ENCODE measurements at regions not wholly inside any gene's neighbourhood (a gene's known extent, or its start where the extent isn't known, plus 50 kb on each side); places are given as distances from the start of the nearest gene placed in this dataset.

- H3K27ac Mint-ChIP-seq = no peak overlapping the region
- ChIA-PET POLR2A (no interaction called here), CTCF (interaction anchor here (0.6 to 1.0 kb wide), 3 partner anchors 82 to 196 kb away, joined by 3 to 4 read pairs (median 3); no protein-coding TSS in a partner anchor)
- no peaks in the 10 kb centered on the region for H3K27me3 Mint-ChIP-seq (ENCODE audit: low read depth)
- no peaks in the 10 kb centered on the region for H3K36me3 Mint-ChIP-seq
- 0 out of 2 replicates have a peak, but pooled peaks cover 4% of the 10 kb centered on the region for H3K4me1 Mint-ChIP-seq
- no peak for DNase-seq (ENCODE audit: low spot score)
- peak; percentile 78 for ATAC-seq
- no peaks in the 10 kb centered on the region; the same call in 1 of the 2 replicates for H3K9me3 Mint-ChIP-seq
- H3K4me3 Mint-ChIP-seq = no peak overlapping the region
- no peak for TF ChIP-seq RELA (CRISPR knock-in tag; IDR thresholded peaks at IDR 0.05; ENCODE audit: borderline replicate concordance)
- TF ChIP-seq SP1 (CRISPR knock-in tag; conservative IDR thresholded peaks at IDR 0.05) = no peak
- TF ChIP-seq, protein P1, sequence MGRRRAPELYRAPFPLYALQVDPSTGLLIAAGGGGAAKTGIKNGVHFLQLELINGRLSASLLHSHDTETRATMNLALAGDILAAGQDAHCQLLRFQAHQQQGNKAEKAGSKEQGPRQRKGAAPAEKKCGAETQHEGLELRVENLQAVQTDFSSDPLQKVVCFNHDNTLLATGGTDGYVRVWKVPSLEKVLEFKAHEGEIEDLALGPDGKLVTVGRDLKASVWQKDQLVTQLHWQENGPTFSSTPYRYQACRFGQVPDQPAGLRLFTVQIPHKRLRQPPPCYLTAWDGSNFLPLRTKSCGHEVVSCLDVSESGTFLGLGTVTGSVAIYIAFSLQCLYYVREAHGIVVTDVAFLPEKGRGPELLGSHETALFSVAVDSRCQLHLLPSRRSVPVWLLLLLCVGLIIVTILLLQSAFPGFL (CRISPR knock-in tag; IDR thresholded peaks at IDR 0.05; ENCODE audit: borderline replicate concordance) = no peak
- TF ChIP-seq, protein P2, sequence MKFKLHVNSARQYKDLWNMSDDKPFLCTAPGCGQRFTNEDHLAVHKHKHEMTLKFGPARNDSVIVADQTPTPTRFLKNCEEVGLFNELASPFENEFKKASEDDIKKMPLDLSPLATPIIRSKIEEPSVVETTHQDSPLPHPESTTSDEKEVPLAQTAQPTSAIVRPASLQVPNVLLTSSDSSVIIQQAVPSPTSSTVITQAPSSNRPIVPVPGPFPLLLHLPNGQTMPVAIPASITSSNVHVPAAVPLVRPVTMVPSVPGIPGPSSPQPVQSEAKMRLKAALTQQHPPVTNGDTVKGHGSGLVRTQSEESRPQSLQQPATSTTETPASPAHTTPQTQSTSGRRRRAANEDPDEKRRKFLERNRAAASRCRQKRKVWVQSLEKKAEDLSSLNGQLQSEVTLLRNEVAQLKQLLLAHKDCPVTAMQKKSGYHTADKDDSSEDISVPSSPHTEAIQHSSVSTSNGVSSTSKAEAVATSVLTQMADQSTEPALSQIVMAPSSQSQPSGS (CRISPR knock-in tag; IDR thresholded peaks at IDR 0.05; ENCODE audit: borderline replicate concordance, low read depth) = no peak
- TF ChIP-seq ZSCAN18 (CRISPR knock-in tag; IDR thresholded peaks at IDR 0.05) = no peak
Observed at GRCh38 chr4:163816494-163816893, 322.0 kb downstream of the TMA16 start.

- Mint-ChIP-seq H3K27me3 (ENCODE audit: low read depth) (no peaks in the 10 kb centered on the region), H3K27ac (no peak overlapping the region), H3K36me3 (no peaks in the 10 kb centered on the region), H3K4me3 (no peak overlapping the region), H3K9me3 (no peaks in the 10 kb centered on the region; the same call in 1 of the 2 replicates), H3K4me1 (0 out of 2 replicates have a peak, but pooled peaks cover 4% of the 10 kb centered on the region)
- ChIA-PET CTCF (no interaction called here), POLR2A (no interaction called here)
- no peak for ATAC-seq
- no peak for TF ChIP-seq ZNF121 (CRISPR knock-in tag; IDR thresholded peaks at IDR 0.05)
- TF ChIP-seq GABPB1 (CRISPR knock-in tag; IDR thresholded peaks at IDR 0.05) = no peak
- no peak for DNase-seq (ENCODE audit: low spot score)
Observed at GRCh38 chr4:163818673-163819072, 324.2 kb downstream of the TMA16 start.

GRCh38 chr4:163833669-163834068 lies 339.2 kb downstream of the TMA16 start:
- Mint-ChIP-seq H3K4me3 (no peak overlapping the region), H3K27me3 (ENCODE audit: low read depth) (no peaks in the 10 kb centered on the region), H3K27ac (no peak overlapping the region), H3K36me3 (no peaks in the 10 kb centered on the region), H3K4me1 (no peaks in the 10 kb centered on the region), H3K9me3 (0 out of 2 replicates have a peak, but pooled peaks cover 5% of the 10 kb centered on the region)
- ChIA-PET CTCF (no interaction called here), POLR2A (no interaction called here)
- ATAC-seq (no peak), DNase-seq (ENCODE audit: low spot score) (no peak)
- TF ChIP-seq KAT7 (CRISPR knock-in tag; IDR thresholded peaks at IDR 0.05; ENCODE audit: borderline replicate concordance) = no peak
- TF ChIP-seq NFYB (CRISPR knock-in tag; conservative IDR thresholded peaks at IDR 0.05; ENCODE audit: low read depth) = no peak
- TF ChIP-seq, protein P3, sequence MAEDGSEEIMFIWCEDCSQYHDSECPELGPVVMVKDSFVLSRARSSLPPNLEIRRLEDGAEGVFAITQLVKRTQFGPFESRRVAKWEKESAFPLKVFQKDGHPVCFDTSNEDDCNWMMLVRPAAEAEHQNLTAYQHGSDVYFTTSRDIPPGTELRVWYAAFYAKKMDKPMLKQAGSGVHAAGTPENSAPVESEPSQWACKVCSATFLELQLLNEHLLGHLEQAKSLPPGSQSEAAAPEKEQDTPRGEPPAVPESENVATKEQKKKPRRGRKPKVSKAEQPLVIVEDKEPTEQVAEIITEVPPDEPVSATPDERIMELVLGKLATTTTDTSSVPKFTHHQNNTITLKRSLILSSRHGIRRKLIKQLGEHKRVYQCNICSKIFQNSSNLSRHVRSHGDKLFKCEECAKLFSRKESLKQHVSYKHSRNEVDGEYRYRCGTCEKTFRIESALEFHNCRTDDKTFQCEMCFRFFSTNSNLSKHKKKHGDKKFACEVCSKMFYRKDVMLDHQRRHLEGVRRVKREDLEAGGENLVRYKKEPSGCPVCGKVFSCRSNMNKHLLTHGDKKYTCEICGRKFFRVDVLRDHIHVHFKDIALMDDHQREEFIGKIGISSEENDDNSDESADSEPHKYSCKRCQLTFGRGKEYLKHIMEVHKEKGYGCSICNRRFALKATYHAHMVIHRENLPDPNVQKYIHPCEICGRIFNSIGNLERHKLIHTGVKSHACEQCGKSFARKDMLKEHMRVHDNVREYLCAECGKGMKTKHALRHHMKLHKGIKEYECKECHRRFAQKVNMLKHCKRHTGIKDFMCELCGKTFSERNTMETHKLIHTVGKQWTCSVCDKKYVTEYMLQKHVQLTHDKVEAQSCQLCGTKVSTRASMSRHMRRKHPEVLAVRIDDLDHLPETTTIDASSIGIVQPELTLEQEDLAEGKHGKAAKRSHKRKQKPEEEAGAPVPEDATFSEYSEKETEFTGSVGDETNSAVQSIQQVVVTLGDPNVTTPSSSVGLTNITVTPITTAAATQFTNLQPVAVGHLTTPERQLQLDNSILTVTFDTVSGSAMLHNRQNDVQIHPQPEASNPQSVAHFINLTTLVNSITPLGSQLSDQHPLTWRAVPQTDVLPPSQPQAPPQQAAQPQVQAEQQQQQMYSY (CRISPR knock-in tag; IDR thresholded peaks at IDR 0.05) = no peak
- TF ChIP-seq, protein P4, sequence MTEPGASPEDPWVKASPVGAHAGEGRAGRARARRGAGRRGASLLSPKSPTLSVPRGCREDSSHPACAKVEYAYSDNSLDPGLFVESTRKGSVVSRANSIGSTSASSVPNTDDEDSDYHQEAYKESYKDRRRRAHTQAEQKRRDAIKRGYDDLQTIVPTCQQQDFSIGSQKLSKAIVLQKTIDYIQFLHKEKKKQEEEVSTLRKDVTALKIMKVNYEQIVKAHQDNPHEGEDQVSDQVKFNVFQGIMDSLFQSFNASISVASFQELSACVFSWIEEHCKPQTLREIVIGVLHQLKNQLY (CRISPR knock-in tag; IDR thresholded peaks at IDR 0.05) = no peak
- TF ChIP-seq ERG (CRISPR knock-in tag; IDR thresholded peaks at IDR 0.05) = no peak
- no peak for TF ChIP-seq ZNF263 (CRISPR knock-in tag; IDR thresholded peaks at IDR 0.05; ENCODE audit: low read depth)
- TF ChIP-seq USF1 (CRISPR knock-in tag; IDR thresholded peaks at IDR 0.05) = no peak
- TF ChIP-seq RORB (CRISPR knock-in tag; IDR thresholded peaks at IDR 0.05) = no peak
- TF ChIP-seq USF2 (CRISPR knock-in tag; IDR thresholded peaks at IDR 0.05) = no peak
- no peak for TF ChIP-seq ZNF425 (CRISPR knock-in tag; conservative IDR thresholded peaks at IDR 0.05)
- TF ChIP-seq ZNF121 (CRISPR knock-in tag; IDR thresholded peaks at IDR 0.05) = no peak
- TF ChIP-seq SMAD3 (CRISPR knock-in tag; IDR thresholded peaks at IDR 0.05; ENCODE audit: borderline replicate concordance) = no peak

Data from WTC11 (cell line).